DMS 273 (cell line): ENCODE measurements at regions not wholly inside any gene's neighbourhood (a gene's known extent, or its start where the extent isn't known, plus 50 kb on each side); places are given as distances from the start of the nearest gene placed in this dataset.

Experiments
- DNase-seq: peaks from one replicate; lab custom pipeline; 2025; ENCODE audit not compliant: unreplicated experiment; lab: John Stamatoyannopoulos, UW

- DNase-seq, result no peak
Observed at GRCh38 chr3:174398761-174399160, 460.4 kb upstream of the NAALADL2 start.

GRCh38 chr3:174403831-174404230 is 455.3 kb upstream of the NAALADL2 start:
- no peak for DNase-seq

GRCh38 chr3:174408310-174408709 is 450.8 kb upstream of the NAALADL2 start:
- no peak for DNase-seq

GRCh38 chr3:174409086-174409743 is 449.9 kb upstream of the NAALADL2 start:
- no peak for DNase-seq

GRCh38 chr3:174413062-174413912 is 445.8 kb upstream of the NAALADL2 start:
- DNase-seq, result no peak

GRCh38 chr3:174414902-174415301 is 444.2 kb upstream of the NAALADL2 start:
- DNase-seq, result no peak

- DNase-seq, result no peak
Observed at GRCh38 chr3:174417573-174417972, 441.6 kb upstream of the NAALADL2 start.

- DNase-seq, result no peak
Observed at GRCh38 chr3:174419216-174419615, 439.9 kb upstream of the NAALADL2 start.

GRCh38 chr3:174423936-174424335 is 435.2 kb upstream of the NAALADL2 start:
- DNase-seq, result no peak

GRCh38 chr3:174424656-174425055 is 434.5 kb upstream of the NAALADL2 start:
- no peak for DNase-seq

GRCh38 chr3:174425422-174425821 is 433.7 kb upstream of the NAALADL2 start:
- DNase-seq, result no peak

- DNase-seq, result no peak
Observed at GRCh38 chr3:174430986-174431385, 428.1 kb upstream of the NAALADL2 start.

- DNase-seq, result no peak
Observed at GRCh38 chr3:174431717-174432116, 427.4 kb upstream of the NAALADL2 start.

- no peak for DNase-seq
Observed at GRCh38 chr3:174436367-174436766, 422.8 kb upstream of the NAALADL2 start.

- DNase-seq, result no peak
Observed at GRCh38 chr3:174438501-174439145, 420.5 kb upstream of the NAALADL2 start.

GRCh38 chr3:174439331-174440252 is 419.5 kb upstream of the NAALADL2 start:
- peak; percentile 75 for DNase-seq

GRCh38 chr3:174440253-174440701 is 418.9 kb upstream of the NAALADL2 start:
- DNase-seq, result peak; percentile 71

GRCh38 chr3:174440741-174441587 is 418.2 kb upstream of the NAALADL2 start:
- DNase-seq, result peak; percentile 98

GRCh38 chr3:174441588-174442301 is 417.4 kb upstream of the NAALADL2 start:
- DNase-seq, result peak; percentile 36
